T1000 (cell line): ENCODE measurements at regions not wholly inside any gene's neighbourhood (a gene's known extent, or its start where the extent isn't known, plus 50 kb on each side); places are given as distances from the start of the nearest gene placed in this dataset.
"Not testable (repeated sequence)": the region's sequence is repeated elsewhere in the genome, so short reads cannot be mapped to it uniquely, and the experiment has no call there.

Experiments used
- DNase-seq: peaks from one replicate; lab custom pipeline; 2025; ENCODE audit warnings: mixed read lengths; lab: John Stamatoyannopoulos, UW

- DNase-seq = no peak
Measured at GRCh38 chr18:43970656-43971055, 693.4 kb upstream of the SYT4 start.

GRCh38 chr18:43978174-43978573 is 700.9 kb upstream of the SYT4 start:
- no peak for DNase-seq

- DNase-seq = no peak
Measured at GRCh38 chr18:43982582-43982981, 698.1 kb upstream of the SETBP1 start.

GRCh38 chr18:43987061-43987460 is 693.6 kb upstream of the SETBP1 start:
- not testable (repeated sequence) for DNase-seq

GRCh38 chr18:43992741-43993140 is 687.9 kb upstream of the SETBP1 start:
- no peak for DNase-seq

GRCh38 chr18:43994381-43994780 is 686.3 kb upstream of the SETBP1 start:
- no peak for DNase-seq

GRCh38 chr18:44013871-44014270 is 666.8 kb upstream of the SETBP1 start:
- DNase-seq = no peak

- DNase-seq = no peak
Measured at GRCh38 chr18:44025421-44025820, 655.3 kb upstream of the SETBP1 start.

- no peak for DNase-seq
Measured at GRCh38 chr18:44028109-44028508, 652.6 kb upstream of the SETBP1 start.

GRCh38 chr18:44031063-44031462 is 649.6 kb upstream of the SETBP1 start:
- no peak for DNase-seq

- no peak for DNase-seq
Measured at GRCh38 chr18:44033144-44033701, 647.5 kb upstream of the SETBP1 start.

GRCh38 chr18:44035554-44035953 is 645.1 kb upstream of the SETBP1 start:
- no peak for DNase-seq

- DNase-seq = no peak
Measured at GRCh38 chr18:44036501-44036900, 644.2 kb upstream of the SETBP1 start.

GRCh38 chr18:44039216-44039615 is 641.5 kb upstream of the SETBP1 start:
- DNase-seq = no peak

GRCh38 chr18:44039826-44040225 is 640.9 kb upstream of the SETBP1 start:
- no peak for DNase-seq

- no peak for DNase-seq
Measured at GRCh38 chr18:44041553-44041952, 639.1 kb upstream of the SETBP1 start.

GRCh38 chr18:44041961-44042360 is 638.7 kb upstream of the SETBP1 start:
- no peak for DNase-seq

- no peak for DNase-seq
Measured at GRCh38 chr18:44046376-44046975, 634.2 kb upstream of the SETBP1 start.

GRCh38 chr18:44047585-44047984 is 633.1 kb upstream of the SETBP1 start:
- no peak for DNase-seq

- no peak for DNase-seq
Measured at GRCh38 chr18:44048435-44048834, 632.3 kb upstream of the SETBP1 start.

- DNase-seq = no peak
Measured at GRCh38 chr18:44048846-44049245, 631.8 kb upstream of the SETBP1 start.

GRCh38 chr18:44051026-44051425 is 629.7 kb upstream of the SETBP1 start:
- no peak for DNase-seq

- DNase-seq = no peak
Measured at GRCh38 chr18:44054514-44054913, 626.2 kb upstream of the SETBP1 start.

GRCh38 chr18:44060197-44060596 is 620.5 kb upstream of the SETBP1 start:
- no peak for DNase-seq
